Activated CD8-positive, alpha-beta memory T cell treated with anti-CD3 and anti-CD28 coated beads, Interleukin-2, amount 50 U/mL, for 1 hour (primary cell): ENCODE measurements at regions not wholly inside any gene's neighbourhood (a gene's known extent, or its start where the extent isn't known, plus 50 kb on each side); places are given as distances from the start of the nearest gene placed in this dataset.
"Not testable (repeated sequence)": the region's sequence is repeated elsewhere in the genome, so short reads cannot be mapped to it uniquely, and the experiment has no call there.

ENCODE experiments used
- DNase-seq: peaks from one replicate; pipeline ENCODE4 v3.0.0-alpha.2; 2020; ENCODE audit errors: extremely low read depth

- no peak for DNase-seq
Measured at GRCh38 chr2:193496786-193497185, 1302.1 kb upstream of the TMEFF2 start.

GRCh38 chr2:193482557-193482956, 1287.8 kb upstream of the TMEFF2 start:
- DNase-seq = no peak

- DNase-seq = no peak
Measured at GRCh38 chr2:193480187-193480586, 1285.5 kb upstream of the TMEFF2 start.

GRCh38 chr2:193476171-193476800, 1281.6 kb upstream of the TMEFF2 start:
- no peak for DNase-seq

- DNase-seq = no peak
Measured at GRCh38 chr2:193475038-193475437, 1280.3 kb upstream of the TMEFF2 start.

- no peak for DNase-seq
Measured at GRCh38 chr2:193469251-193469650, 1274.5 kb upstream of the TMEFF2 start.

- DNase-seq = no peak
Measured at GRCh38 chr2:193467276-193467987, 1272.7 kb upstream of the TMEFF2 start.

GRCh38 chr2:193463011-193463410, 1268.3 kb upstream of the TMEFF2 start:
- no peak for DNase-seq

GRCh38 chr2:193462411-193462810, 1267.7 kb upstream of the TMEFF2 start:
- no peak for DNase-seq

- no peak for DNase-seq
Measured at GRCh38 chr2:193461431-193461934, 1266.8 kb upstream of the TMEFF2 start.

GRCh38 chr2:193446967-193447366, 1252.2 kb upstream of the TMEFF2 start:
- no peak for DNase-seq

- no peak for DNase-seq
Measured at GRCh38 chr2:193442293-193442692, 1247.6 kb upstream of the TMEFF2 start.

GRCh38 chr2:193428336-193428818, 1233.6 kb upstream of the TMEFF2 start:
- DNase-seq = no peak

- DNase-seq = not testable (repeated sequence)
Measured at GRCh38 chr2:193412368-193412767, 1217.6 kb upstream of the TMEFF2 start.

GRCh38 chr2:193409951-193410350, 1215.2 kb upstream of the TMEFF2 start:
- no peak for DNase-seq

- DNase-seq = no peak
Measured at GRCh38 chr2:193382583-193382982, 1187.8 kb upstream of the TMEFF2 start.

GRCh38 chr2:193377789-193378188, 1183.1 kb upstream of the TMEFF2 start:
- DNase-seq = no peak

GRCh38 chr2:193373120-193373519, 1178.4 kb upstream of the TMEFF2 start:
- DNase-seq = no peak

GRCh38 chr2:193371200-193371599, 1176.5 kb upstream of the TMEFF2 start:
- no peak for DNase-seq

GRCh38 chr2:193368615-193369014, 1173.9 kb upstream of the TMEFF2 start:
- no peak for DNase-seq

- DNase-seq = no peak
Measured at GRCh38 chr2:193357508-193357907, 1162.8 kb upstream of the TMEFF2 start.

GRCh38 chr2:193352665-193353242, 1158.0 kb upstream of the TMEFF2 start:
- DNase-seq = not testable (repeated sequence)

GRCh38 chr2:193350509-193350908, 1155.8 kb upstream of the TMEFF2 start:
- DNase-seq = no peak
